PC-9 (cell line): ENCODE measurements at regions not wholly inside any gene's neighbourhood (a gene's known extent, or its start where the extent isn't known, plus 50 kb on each side); places are given as distances from the start of the nearest gene placed in this dataset.

Source experiments
- CTCF ChIP-seq: fragments of 200-600 bp; sonication (generic); conservative IDR thresholded peaks from 2 replicates; pipeline ENCODE4 v1.6.1; 2017; ENCODE audit warnings: mixed run types, antibody characterized with exemption, mild to moderate bottlenecking, moderate library complexity
- EZH2 ChIP-seq: fragments of 200-600 bp; sonication (generic); IDR thresholded peaks from 2 replicates; pipeline ENCODE4 v1.8.0; 2017; ENCODE audit warnings: antibody characterized with exemption, low read depth

GRCh38 chr7:46291601-46292150 lies 370.6 kb upstream of the IGFBP3 start:
- TF ChIP-seq CTCF (no peak), EZH2 (no peak)
